HG03280 (cell line): ENCODE measurements at regions not wholly inside any gene's neighbourhood (a gene's known extent, or its start where the extent isn't known, plus 50 kb on each side); places are given as distances from the start of the nearest gene placed in this dataset.
"Not testable (repeated sequence)": the region's sequence is repeated elsewhere in the genome, so short reads cannot be mapped to it uniquely, and the experiment has no call there.

Experiments
- ATAC-seq: cut with Tn5 transposase; IDR thresholded peaks from one replicate; pipeline ENCODE4 v1.9.1; 2021; ENCODE audit warnings: mild to moderate bottlenecking, moderate library complexity; ENCODE audit not compliant: unreplicated experiment

DNA sequence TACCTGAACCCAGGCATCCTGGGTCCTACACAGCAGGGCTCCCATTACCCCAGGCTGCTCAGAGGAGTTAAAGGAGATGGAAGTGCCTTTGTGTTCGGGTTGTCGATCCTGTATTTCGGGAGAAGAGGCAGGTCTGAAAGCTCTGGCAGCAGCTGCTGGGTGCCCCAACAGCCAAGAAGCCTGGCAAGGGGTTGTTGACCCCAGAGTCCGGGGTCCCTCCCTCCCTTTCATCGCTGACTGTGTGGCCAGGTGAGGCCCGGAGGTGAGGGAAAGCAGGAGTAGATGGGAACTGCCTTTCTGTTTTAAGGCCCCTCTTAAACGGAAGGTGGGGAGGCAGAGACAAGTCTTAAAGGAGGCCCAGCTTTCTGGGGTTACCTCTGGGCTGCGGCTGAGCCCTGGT lies 106.0 kb upstream of the SYT13 start:
- ATAC-seq, result no peak

DNA sequence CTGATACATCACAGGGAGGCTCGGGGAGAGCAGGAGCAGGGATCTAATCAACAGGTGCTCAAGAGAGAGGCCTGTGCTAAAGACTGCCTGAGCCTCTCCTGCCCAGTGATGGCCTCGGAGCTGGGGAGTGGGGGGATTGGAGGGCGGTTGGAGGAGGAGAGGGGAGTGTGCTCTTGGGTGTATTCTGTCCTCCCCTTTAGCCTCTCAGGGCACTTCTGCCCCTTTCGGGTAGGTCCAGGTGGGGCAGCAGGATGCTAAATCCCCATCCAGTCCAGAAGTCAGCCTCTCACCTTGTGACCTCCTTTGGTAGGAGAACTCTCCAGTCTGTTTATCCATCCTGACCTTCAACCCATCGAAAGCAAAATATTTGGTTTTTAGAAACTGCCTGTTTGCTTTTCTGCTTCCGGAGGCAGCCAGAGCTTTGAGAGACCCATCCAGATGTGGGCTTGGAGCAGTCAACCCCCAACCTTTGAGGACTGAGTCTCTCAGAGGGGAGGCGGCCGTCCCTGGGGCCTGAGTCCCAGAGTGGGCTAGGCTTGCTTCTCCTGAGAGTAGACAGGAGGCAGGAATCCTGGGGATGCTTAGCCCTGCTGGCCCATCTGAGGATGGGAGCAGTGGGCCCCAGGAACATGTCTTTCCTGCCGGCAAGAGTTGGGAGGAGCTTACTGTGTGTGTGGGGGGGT lies 105.2 kb upstream of the SYT13 start:
- ATAC-seq, result no peak

DNA sequence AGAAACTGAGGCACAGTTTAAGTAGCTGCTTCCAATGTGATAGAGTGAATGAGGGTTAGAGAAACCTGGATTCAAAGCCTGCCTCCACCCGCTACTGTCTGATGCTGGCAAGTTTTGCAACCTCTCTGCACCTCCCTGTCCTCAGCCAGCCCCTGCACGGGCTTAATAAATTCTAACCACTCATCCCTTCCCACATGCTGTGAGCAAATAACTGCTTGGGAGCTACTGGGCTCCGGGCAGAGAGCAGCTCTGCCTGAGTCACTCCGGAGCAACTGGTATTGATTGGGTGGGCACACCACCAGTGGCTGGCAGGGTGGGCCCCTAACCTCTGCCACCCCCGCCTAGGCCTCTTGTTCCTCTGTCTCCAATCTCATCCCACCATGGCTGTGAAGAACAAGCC lies 104.3 kb upstream of the SYT13 start:
- ATAC-seq, result no peak

DNA sequence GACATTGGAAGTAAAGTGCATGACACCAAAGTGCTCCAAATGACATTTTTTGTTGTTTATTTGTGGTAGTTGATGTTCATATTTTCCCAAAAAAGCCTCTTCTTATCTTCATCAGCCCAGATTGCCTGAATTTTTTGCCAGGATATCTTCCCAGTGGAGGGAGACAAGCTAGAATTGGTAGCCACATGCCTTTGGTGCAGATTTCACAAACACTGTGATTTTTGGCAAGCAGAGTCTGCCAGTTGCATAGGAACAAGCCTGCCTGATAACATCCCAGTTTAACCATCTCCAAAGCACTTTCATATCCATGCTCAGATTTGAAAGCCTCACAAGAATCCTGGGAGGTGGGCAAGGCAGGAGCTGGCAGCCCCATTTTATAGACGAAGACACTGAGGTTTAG lies 102.3 kb upstream of the SYT13 start:
- no peak for ATAC-seq

DNA sequence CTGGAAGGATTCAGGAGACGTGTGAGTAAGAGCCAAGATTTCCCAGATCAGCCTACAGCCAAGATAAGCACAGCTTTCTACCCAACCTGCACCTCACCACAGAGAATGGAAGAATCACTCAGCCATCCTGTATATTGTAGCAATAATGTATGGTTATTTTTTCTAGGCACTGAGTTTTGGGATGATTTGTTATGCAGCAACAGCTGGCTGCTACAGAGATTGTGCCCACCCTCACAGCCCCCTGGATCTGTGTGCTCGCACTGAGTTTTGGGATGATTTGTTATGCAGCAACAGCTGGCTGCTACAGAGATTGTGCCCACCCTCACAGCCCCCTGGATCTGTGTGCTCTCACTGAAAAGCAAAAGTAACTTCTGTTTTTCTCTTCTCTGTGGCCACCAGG lies 101.7 kb upstream of the SYT13 start:
- not testable (repeated sequence) for ATAC-seq

DNA sequence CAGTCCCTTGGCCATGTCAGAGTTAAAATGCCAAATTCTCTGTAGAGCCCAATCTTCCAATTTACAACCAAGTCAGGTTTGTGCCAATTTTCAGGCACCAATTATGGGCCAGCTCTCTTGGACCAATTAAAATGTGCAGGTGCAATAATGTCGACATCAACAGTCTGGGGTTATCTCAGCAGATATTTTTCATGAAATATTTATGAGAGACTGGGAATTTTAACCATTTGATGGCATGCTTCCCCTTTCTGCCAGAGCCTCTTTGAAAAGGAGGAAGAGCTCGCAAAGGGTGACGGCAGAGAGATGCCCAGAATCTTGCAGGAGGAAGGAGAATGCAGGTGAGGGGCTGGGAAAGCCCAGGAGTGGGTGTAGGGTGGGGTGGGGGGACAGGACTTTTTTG lies 100.8 kb upstream of the SYT13 start:
- no peak for ATAC-seq

DNA sequence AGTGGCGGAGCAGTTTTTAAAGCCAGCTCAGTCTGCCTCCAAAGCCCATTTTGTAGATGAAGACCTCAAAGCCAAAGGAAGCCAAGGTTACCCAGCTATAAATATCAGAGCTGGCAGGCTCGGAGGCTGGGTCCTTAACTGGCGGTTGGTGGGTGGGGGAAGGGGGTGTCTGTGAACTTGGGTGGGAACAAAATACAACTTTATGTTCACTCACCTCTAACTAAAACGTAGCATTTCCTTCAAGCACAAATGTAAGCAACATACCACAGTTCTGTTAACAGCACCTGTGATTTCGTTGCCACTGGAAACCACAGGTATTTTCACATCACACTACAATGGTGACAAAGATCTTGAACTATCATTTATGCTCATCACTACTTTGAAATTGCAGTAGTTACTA lies 99.7 kb upstream of the SYT13 start:
- no peak for ATAC-seq

DNA sequence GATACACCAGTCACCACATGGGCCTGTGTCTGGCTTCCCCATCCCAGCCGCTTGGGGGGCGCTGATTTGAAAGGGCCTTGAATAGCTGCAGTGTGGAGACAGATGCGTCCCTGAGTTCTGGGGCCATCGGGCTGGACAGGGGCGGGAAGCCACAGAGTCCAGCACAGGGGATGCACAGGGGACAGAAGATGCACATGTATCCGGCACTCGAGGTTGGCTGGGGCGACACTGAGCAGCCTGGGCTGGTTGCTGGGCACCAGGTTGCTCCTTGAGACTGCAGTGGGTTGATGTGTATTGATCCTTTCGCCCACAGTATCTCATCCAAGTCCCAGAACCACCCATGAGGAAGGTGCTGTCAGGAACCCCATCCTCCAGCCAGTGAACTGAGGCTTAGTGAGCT lies 99.3 kb upstream of the SYT13 start:
- ATAC-seq, result no peak

DNA sequence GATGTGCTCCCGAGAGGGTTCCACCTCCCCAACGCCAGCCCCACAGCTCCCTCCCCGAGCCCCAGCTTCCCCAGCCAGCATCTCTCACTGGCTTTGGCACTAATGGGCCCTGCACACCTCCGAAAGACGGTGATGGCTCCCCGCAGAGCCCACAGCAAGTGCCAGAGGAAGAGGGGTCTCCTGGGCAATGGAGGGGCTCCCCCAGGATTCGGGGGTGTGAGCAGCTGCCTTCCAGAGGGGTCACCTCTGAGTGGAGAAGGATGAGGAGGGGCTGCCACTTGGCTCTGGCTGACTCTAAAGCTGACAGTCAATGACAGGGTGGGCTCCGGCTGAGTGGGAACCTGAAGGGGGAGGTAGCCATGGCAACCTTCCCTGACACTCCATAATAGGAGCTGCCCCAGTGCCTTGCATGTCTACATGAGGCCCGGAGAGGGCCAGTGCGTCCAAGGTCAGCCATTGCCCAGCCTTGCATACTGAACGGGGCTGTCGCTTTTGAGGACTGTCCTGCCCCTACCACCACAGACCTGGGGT lies 98.6 kb upstream of the SYT13 start:
- ATAC-seq, result no peak

DNA sequence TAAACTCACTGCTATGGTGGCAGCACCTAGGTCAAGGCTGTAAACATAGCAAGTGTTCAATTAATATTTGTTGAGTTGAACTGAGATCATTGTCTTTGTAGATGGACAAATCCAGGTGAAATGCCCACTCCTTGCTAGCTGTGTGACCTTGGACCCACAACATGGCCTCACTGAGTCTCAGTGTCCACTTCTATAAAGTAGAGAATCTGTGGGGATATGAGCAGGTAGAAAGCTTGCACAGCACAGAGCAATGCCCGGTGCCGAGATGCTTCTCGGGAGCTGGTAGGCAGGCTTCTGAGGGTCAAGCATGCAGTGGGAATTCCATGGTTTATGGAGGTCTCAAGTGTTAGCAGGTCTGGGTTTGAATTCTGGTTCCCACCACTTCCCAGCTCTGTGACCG lies 97.9 kb upstream of the SYT13 start:
- ATAC-seq, result no peak

DNA sequence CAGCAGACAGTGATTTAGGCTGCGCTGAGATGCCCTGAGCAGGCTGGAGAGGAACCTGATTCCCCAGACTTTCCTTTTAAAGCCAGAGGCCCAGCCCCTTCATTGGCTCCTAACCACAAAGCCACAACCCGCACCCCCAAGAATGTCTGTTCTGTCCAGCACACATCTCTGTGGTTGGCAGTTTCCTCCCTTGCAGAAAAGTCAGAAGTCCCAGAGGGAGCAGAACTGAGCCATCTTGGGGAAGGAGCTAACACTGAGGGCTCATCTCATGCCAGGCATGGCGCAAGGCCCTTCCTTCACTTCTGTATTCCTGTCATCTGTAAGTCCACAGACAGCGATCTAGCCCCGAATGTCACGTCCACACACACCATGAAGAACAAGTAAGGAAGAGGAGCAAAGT lies 97.1 kb upstream of the SYT13 start:
- ATAC-seq, result no peak

DNA sequence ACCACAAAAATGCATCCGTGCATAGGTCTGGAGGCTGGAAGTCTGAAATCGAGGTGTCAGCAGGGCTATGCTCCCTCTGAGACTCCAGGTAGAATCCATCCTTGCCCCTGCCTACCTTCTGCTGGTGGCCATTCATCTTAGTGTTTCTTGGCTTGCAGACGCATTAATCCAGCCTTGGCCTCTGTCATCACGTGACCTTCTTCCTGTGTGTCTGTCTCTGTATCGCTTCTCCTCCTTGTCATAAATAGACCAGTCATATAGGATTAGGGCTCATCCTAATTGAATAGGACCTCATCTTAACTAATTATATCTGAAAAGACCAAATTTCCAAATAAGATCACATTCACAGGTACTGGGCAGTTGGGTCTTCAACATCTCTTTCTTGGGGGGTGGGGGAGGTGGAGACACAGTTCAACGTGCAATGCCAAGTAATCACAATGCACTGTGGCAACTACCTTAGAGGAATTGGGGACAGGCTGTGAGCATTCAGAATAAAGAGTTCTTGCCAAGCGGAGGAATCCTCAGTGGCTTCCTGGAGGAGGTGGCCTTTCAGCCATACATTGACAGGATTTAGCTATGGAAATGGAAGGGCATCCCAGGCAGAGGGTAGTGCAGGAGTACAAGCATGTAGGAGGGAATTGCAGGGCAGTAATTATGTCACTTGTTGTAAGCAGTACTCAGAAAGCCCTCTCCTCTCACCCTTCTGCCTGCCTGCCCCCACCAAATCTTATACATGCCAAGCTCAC lies 96.2 kb upstream of the SYT13 start:
- no peak for ATAC-seq

DNA sequence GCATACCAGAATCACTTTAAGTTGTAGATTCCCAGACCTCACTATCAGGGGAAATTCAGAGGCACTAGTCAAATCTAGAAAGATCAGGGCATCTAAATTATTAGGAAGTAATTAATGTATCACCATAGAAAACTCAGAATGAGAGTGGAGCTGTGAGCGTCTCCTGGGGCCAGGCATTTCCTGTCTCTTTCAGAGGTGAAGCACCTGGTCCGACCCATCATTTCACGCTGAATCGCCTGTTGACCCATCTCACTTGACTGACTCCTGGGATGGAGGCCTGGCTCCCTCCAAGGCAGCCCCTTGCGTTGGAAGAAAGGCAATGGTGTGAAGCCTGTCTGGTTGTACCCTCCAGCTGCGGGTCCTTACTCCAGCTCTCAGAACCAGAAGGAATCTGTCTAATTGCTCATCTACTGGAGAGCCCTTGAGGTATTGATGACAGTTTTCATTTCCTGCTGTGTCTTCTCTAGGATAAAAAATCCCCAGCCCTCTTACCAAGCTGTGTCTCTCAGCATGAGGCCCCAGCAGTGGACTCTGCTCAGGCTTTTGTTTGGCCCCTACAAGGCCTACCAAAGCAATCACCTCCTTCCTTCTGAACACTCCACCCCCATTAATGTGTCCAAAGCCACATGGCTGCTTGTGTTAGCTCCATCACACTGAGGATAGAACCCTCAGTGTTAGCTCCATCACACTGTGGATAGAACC lies 93.2 kb upstream of the SYT13 start:
- ATAC-seq, result no peak

DNA sequence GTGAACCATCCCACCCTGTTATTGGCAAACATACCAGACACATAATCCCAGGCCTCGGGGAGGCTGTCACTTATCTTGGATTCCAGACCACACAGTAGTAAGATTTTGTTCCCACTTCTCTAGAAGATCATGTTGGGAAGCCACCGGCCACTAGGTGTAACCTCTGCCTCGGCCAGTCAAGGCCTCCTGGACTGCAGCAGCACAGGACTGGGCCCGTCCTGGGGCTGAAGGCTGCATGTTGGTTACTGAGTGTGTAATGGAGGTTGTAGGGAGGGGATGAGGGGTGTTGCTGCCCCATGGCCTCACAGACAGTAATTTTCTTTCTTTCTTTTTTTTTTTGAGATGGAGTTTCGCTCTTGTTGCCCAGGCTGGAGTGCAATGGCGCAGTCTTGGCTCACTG lies 92.4 kb upstream of the SYT13 start:
- no peak for ATAC-seq

DNA sequence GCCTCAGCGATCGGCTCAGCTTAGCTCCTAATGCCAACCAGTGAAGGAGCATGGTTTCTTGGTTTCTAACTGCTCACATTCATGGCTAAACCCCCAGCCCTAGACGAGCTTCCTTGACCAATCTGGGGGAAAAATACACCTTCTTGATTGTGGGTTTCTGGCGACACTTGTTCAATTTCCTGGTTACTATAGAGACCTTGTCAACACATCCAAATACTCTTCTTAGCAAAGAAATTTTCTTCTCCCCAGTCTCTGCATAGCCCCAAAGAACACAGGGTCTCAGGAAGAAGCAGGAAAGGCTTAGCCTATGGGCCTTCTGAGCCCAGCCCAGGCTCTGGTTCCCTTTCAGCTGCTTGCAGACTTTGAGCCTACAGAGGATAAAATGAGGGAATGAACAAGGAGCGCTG lies 88.5 kb upstream of the SYT13 start:
- no peak for ATAC-seq

DNA sequence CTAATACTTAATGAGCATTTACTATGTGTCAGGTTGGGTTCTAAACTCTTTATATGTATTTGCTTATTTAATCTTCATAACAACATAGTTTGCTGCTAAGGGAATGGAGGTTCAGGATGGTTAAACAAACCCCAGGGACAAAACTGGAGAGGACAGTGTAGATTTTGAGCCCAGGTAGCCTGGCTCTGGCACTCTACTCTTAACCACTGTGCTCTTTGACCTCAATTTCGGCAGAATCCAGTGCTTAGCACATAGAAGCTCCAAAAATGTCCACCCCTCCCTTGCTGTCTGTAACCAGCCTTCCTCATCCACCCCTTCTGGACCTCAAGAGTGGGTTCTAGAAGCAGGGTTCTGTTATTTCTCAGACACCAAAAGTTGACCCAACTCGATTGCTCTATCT lies 88.0 kb upstream of the SYT13 start:
- no peak for ATAC-seq

DNA sequence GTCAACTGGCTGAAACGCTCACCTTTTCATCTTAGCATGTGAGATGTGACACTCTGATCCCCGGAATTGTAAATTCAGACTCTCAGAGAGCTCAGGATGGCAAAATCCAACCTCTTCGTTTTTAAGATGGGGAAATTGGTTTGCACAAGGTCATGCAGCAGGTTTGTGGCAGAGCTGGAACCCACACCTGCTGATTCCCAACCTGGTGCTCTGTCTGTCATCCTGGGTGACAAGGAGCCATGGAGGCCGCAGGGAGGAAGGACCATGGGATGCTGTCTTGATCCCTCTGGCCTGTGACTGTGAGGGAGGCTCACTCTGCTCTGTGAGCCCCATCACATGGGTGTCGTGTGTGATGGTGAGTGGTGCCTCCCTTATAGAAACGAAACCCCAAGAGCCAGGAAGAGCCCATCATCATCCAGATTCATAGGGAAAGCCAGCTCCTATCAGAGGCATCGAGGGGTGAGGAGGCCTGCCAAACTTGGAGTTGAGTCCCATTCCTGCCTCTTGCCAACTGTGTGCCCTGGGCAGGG lies 87.4 kb upstream of the SYT13 start:
- no peak for ATAC-seq

DNA sequence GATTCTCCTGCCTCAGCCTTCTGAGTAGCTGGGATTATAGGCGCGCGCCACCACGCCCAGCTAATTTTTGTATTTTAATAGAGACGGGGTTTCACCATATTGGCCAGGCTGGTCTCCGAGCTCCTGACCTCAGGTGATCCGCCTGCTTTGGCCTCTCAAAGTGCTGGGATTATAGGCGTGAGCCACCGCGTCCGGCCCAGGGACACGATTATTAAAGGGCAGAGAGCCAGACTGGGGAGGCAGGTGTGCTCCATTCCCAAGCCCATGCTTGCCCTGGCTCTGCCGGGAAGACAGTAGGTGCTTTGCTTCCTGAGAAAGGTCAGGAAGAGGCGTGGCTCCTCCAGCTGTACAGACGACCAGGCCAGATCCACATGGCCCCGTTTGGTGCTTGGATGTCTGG lies 86.3 kb upstream of the SYT13 start:
- ATAC-seq, result not testable (repeated sequence)

DNA sequence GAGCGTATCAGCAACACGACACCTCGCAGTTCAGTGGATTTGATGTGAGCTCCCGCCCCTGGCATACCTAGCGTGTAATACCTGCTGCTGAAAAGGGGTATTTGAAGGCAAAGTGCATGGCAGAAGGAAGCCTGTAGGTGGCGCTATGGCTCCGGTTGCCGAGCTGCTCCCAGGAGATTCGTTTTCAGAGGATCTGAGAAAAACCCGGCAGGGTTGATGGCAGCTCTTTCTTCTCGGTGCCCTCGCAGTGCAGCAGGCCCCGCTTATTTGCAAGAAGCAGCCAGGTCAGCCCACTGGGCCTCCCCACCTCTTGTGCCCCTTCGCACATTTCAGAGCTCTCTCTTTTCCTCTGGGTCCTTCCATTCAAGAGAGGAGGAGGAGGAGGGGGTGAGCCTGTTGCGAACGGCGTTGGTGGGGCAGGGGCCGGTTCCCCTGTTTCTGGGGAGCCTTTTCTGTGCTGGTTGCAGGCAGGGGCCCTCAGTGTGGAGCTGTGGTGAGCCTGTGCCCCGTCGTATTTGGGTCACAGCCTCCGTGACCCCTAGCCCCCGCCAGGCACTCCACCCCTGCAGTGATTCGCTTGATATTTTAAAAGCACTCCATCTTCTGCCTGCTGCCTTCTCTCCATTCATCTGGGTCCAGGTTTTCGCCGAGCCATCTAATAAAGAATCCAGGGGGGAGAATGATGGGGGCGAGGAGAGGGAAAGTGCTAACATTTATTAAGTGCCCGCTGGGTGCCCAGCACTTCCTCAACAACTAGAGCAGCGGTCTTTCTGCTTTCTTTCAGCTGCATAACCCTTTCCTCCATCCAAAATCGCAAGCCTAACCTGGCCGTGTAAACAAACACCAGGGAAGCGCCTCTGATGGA lies 85.3 kb upstream of the SYT13 start:
- no peak for ATAC-seq

DNA sequence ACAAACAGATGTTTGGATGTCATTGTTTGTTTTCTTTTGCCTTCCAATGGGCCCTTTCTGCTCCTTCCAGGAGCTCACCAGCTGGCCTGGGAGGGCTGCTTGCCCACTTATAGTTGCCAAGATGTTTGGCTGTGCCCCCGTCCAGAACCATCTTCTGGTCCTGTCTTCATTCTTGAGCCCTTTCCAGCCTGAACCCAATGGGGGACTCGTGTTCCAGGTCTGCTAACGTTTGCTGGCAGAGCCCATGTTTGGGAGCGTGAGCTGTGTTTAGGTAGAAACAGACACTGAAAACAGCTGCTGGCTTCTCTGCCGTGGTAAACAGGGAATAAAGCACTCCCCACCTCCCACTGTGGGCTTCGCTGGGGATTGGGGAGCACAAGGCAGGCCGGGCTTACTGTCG lies 83.2 kb upstream of the SYT13 start:
- no peak for ATAC-seq

DNA sequence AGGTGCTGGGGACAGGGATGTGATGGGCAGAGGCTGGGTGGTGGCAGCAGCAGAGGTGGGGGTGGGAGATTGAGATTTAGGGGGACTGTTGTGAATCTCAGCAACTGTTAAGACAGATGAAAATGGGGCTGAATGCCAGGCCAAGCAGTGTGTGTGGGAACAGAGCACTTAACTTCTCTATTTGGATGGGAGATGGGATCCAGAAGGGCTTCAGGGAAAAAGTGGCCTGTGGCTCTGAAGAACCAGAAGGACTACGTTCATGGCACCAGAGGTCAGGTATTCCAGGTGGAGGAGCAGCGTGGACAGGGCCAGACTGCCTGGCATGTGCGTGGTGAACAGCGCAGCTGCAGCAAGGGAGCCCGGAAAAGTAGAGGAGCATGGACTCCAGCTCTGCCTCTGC lies 82.6 kb upstream of the SYT13 start:
- ATAC-seq, result no peak
